H9 (cell line): ENCODE measurements at regions not wholly inside any gene's neighbourhood (a gene's known extent, or its start where the extent isn't known, plus 50 kb on each side); places are given as distances from the start of the nearest gene placed in this dataset.

Source experiments
- DNase-seq: peaks from one replicate; pipeline ENCODE4 v3.0.0-alpha.2; 2017
- H2AFZ ChIP-seq: one replicate; pipeline ENCODE4 v1.6.1; 2013; ENCODE audit warnings: mild to moderate bottlenecking, low read length, control low read depth, moderate library complexity
- H2AK5ac ChIP-seq: 2 replicates; pipeline ENCODE4 v1.6.1; 2013; ENCODE audit warnings: low read length, control low read depth, mixed read lengths; ENCODE audit not compliant: insufficient read length
- H2BK120ac ChIP-seq: one replicate; pipeline ENCODE4 v1.6.1; 2013; ENCODE audit warnings: low read depth, mild to moderate bottlenecking, low read length, control low read depth, inconsistent platforms; ENCODE audit not compliant: poor library complexity, severe bottlenecking
- H2BK12ac ChIP-seq: 2 replicates; pipeline ENCODE4 v1.6.1; 2013; ENCODE audit warnings: low read length, control low read depth, mixed read lengths, low read depth; ENCODE audit not compliant: insufficient read length
- H2BK15ac ChIP-seq: 2 replicates; pipeline ENCODE4 v1.6.1; 2013; ENCODE audit warnings: low read depth, low read length, control low read depth
- H2BK20ac ChIP-seq: one replicate; pipeline ENCODE4 v1.6.1; 2013; ENCODE audit warnings: low read depth, mild to moderate bottlenecking, low read length, control low read depth, inconsistent platforms; ENCODE audit not compliant: poor library complexity, severe bottlenecking
- H2BK5ac ChIP-seq: 2 replicates; pipeline ENCODE4 v1.6.1; 2013; ENCODE audit warnings: low read length, control low read depth, mixed read lengths; ENCODE audit not compliant: insufficient read length
- H3K14ac ChIP-seq: 2 replicates; pipeline ENCODE4 v1.6.1; 2013; ENCODE audit warnings: low read length, control low read depth; ENCODE audit not compliant: insufficient read depth
- H3K18ac ChIP-seq: 2 replicates; pipeline ENCODE4 v1.6.1; 2013; ENCODE audit warnings: low read depth, mild to moderate bottlenecking, mixed read lengths, low read length, control low read depth; ENCODE audit not compliant: insufficient read length
- H3K23ac ChIP-seq: 2 replicates; pipeline ENCODE4 v1.6.1; 2013; ENCODE audit warnings: low read length, control low read depth, mixed read lengths, low read depth; ENCODE audit not compliant: insufficient read length
- H3K23me2 ChIP-seq: 2 replicates; pipeline ENCODE4 v1.6.1; 2013; ENCODE audit warnings: low read depth, mild to moderate bottlenecking, mixed read lengths, low read length, control low read depth; ENCODE audit not compliant: insufficient read length, poor library complexity, severe bottlenecking
- H3K27ac ChIP-seq: 2 replicates; pipeline ENCODE4 v1.5.1; 2013; ENCODE audit warnings: low read length, control low read depth, mixed read lengths, low read depth; ENCODE audit not compliant: insufficient read length
- H3K27me3 ChIP-seq: 2 replicates; pipeline ENCODE4 v1.6.1; 2013; ENCODE audit warnings: low read length, control low read depth, inconsistent platforms; ENCODE audit not compliant: insufficient read depth
- H3K4ac ChIP-seq: 2 replicates; pipeline ENCODE4 v1.6.1; 2013; ENCODE audit warnings: low read depth, mild to moderate bottlenecking, control low read depth, inconsistent platforms, low read length, moderate library complexity
- H3K4me1 ChIP-seq: 2 replicates; pipeline ENCODE4 v1.6.1; 2013; ENCODE audit warnings: low read length, control low read depth, inconsistent platforms; ENCODE audit not compliant: insufficient read depth
- H3K4me2 ChIP-seq: 2 replicates; pipeline ENCODE4 v1.6.1; 2013; ENCODE audit warnings: low read length, control low read depth, mixed read lengths; ENCODE audit not compliant: insufficient read length, insufficient read depth
- H3K56ac ChIP-seq: 2 replicates; pipeline ENCODE4 v1.6.1; 2013; ENCODE audit warnings: low read depth, mild to moderate bottlenecking, mixed read lengths, low read length, control low read depth; ENCODE audit not compliant: insufficient read length
- H3K79me1 ChIP-seq: 2 replicates; pipeline ENCODE4 v1.6.1; 2013; ENCODE audit warnings: low read depth, mild to moderate bottlenecking, moderate library complexity, low read length, control low read depth, inconsistent platforms; ENCODE audit not compliant: insufficient read depth, poor library complexity, severe bottlenecking
- H3K79me2 ChIP-seq: 2 replicates; pipeline ENCODE4 v1.6.1; 2013; ENCODE audit warnings: low read length, control low read depth, inconsistent platforms; ENCODE audit not compliant: insufficient read depth
- H3K9ac ChIP-seq: 2 replicates; pipeline ENCODE4 v1.6.1; 2013; ENCODE audit warnings: low read length, control low read depth, mixed read lengths; ENCODE audit not compliant: insufficient read length; ENCODE audit errors: extremely low read depth
- H3K9me3 ChIP-seq: one replicate; pipeline ENCODE4 v1.6.1; 2013; ENCODE audit warnings: low read depth, low read length, inconsistent platforms; ENCODE audit not compliant: control insufficient read depth
- H3T11ph ChIP-seq: one replicate; pipeline ENCODE4 v1.6.1; 2013; ENCODE audit warnings: mild to moderate bottlenecking, low read length, control low read depth, inconsistent platforms
- H4K20me1 ChIP-seq: one replicate; pipeline ENCODE4 v1.6.1; 2013; ENCODE audit not compliant: control insufficient read depth, insufficient read length, insufficient read depth
- H4K5ac ChIP-seq: 2 replicates; pipeline ENCODE4 v1.6.1; 2013; ENCODE audit warnings: low read depth, mild to moderate bottlenecking, mixed read lengths, low read length, control low read depth; ENCODE audit not compliant: insufficient read length
- H4K8ac ChIP-seq: replicated peaks from 2 replicates; pipeline ENCODE4 v1.6.1; 2013; ENCODE audit warnings: low read length, control low read depth, mixed read lengths, low read depth; ENCODE audit not compliant: insufficient read length
- H4K91ac ChIP-seq: 2 replicates; pipeline ENCODE4 v1.6.1; 2013; ENCODE audit warnings: low read depth, mild to moderate bottlenecking, moderate library complexity, mixed read lengths, low read length, control low read depth; ENCODE audit not compliant: insufficient read length
- H3K27ac Mint-ChIP-seq, 3 experiments: 2 replicates in 2 of 3; 3 replicates in 1 of 3; pipeline ENCODE4 v1.8.0; 2020 to 2021; ENCODE audit warnings: mixed read lengths in 3 of 3, mild to moderate bottlenecking in 1 of 3, moderate library complexity in 1 of 3
- H3K27me3 Mint-ChIP-seq: 2 replicates; pipeline ENCODE4 v1.8.0; 2021; ENCODE audit warnings: low read depth, mild to moderate bottlenecking, moderate library complexity, mixed read lengths
- H3K36me3 Mint-ChIP-seq, 3 experiments: 2 replicates in 2 of 3; 3 replicates in 1 of 3; pipeline ENCODE4 v1.8.0; 2020 to 2021; ENCODE audit warnings: low read depth in 3 of 3, mixed read lengths in 3 of 3; ENCODE audit not compliant: insufficient read depth in 1 of 3
- H3K4me1 Mint-ChIP-seq, 2 experiments: 2 replicates each; pipeline ENCODE4 v1.8.0; 2020; ENCODE audit warnings: mixed read lengths in 2 of 2
- H3K4me3 Mint-ChIP-seq, 2 experiments: 2 replicates in 1 of 2; 3 replicates in 1 of 2; pipeline ENCODE4 v1.8.0; 2020 to 2021; ENCODE audit warnings: mild to moderate bottlenecking in 2 of 2, mixed read lengths in 2 of 2, moderate library complexity in 1 of 2
- H3K9me3 Mint-ChIP-seq, 2 experiments: 2 replicates in 1 of 2; 3 replicates in 1 of 2; pipeline ENCODE4 v1.8.0; 2020; ENCODE audit warnings: mild to moderate bottlenecking in 2 of 2, mixed read lengths in 2 of 2, moderate library complexity in 1 of 2
- WGBS: extraction: QIAGEN DNeasy Blood & Tissue Kit; methylation state at CpG from one replicate; pipeline ENCODE4 v1.1.7; 2013; ENCODE audit warnings: missing lambda C conversion rate, low lambda C conversion rate, mixed read lengths; ENCODE audit not compliant: insufficient read length; ENCODE audit errors: extremely low coverage; 5-methylcytosine and 5-hydroxymethylcytosine counted together
- TF ChIP-seq, protein P1 (sequence below): fragments of 200-600 bp; sonication (generic); conservative IDR thresholded peaks from 3 replicates; pipeline ENCODE4 v1.8.0; 2021; ENCODE audit warnings: antibody characterized with exemption, mild to moderate bottlenecking

DNA sequence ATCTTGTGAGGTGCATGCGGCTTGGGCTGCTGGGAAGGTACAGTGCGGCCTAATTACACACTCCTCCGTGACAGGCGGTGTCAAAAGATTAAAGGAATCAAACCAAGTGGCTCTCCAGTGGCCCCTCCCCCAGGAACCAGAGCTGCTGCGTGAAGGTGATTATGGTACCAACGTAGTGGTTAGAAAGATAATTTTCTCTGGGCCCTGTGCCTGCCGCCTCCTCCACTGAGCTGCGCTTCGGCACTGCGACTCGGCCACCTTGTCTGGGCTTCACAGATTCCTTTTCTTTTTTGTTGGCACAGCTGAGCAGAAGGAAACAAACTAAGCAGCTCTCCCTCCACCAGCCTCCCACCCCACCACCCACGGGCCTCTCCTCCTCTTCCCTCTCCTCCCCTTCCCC, 113.2 kb upstream of the SDK2 start:
- Histone ChIP-seq H3K4ac (no peak overlapping the region), H3K18ac (no peak overlapping the region), H3K27ac (no peak overlapping the region), H2BK15ac (no peak overlapping the region), H3T11ph (no peak overlapping the region), H2BK20ac (no peak overlapping the region), H3K9me3 (no peaks in the 10 kb centered on the region), H2BK12ac (no peak overlapping the region), H2BK120ac (no peak overlapping the region), H3K79me2 (no peaks in the 10 kb centered on the region), H4K5ac (no peak overlapping the region), H3K27me3 (no peaks in the 10 kb centered on the region), H3K23ac (no peak overlapping the region), H4K91ac (no peak overlapping the region), H2AFZ (no peak overlapping the region), H3K56ac (no peak overlapping the region), H4K8ac (no peak overlapping the region), H3K14ac (no peak overlapping the region), H3K79me1 (no peaks in the 10 kb centered on the region), H3K4me1 (peaks cover 4% of the 10 kb centered on the region; the same call in 1 of the 2 replicates), H3K23me2 (no peaks in the 10 kb centered on the region), H4K20me1 (no peaks in the 10 kb centered on the region), H3K9ac (no peak overlapping the region), H2BK5ac (no peak overlapping the region), H2AK5ac (no peak overlapping the region), H3K4me2 (no peak overlapping the region)
- TF ChIP-seq, protein P1, sequence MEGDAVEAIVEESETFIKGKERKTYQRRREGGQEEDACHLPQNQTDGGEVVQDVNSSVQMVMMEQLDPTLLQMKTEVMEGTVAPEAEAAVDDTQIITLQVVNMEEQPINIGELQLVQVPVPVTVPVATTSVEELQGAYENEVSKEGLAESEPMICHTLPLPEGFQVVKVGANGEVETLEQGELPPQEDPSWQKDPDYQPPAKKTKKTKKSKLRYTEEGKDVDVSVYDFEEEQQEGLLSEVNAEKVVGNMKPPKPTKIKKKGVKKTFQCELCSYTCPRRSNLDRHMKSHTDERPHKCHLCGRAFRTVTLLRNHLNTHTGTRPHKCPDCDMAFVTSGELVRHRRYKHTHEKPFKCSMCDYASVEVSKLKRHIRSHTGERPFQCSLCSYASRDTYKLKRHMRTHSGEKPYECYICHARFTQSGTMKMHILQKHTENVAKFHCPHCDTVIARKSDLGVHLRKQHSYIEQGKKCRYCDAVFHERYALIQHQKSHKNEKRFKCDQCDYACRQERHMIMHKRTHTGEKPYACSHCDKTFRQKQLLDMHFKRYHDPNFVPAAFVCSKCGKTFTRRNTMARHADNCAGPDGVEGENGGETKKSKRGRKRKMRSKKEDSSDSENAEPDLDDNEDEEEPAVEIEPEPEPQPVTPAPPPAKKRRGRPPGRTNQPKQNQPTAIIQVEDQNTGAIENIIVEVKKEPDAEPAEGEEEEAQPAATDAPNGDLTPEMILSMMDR, result no peak
- Mint-ChIP-seq H3K36me3 (no peaks in the 10 kb centered on the region), H3K4me3 (no peak overlapping the region), H3K4me1 (peaks cover 28 to 34% of the 10 kb centered on the region in 2 experiments), H3K9me3 (no peaks in the 10 kb centered on the region), H3K27ac (no peak overlapping the region), H3K27me3 (peaks cover 19% of the 10 kb centered on the region)
- no CpG with 5 or more reads among the region's 12 CpGs for WGBS
- DNase-seq, result no peak
